ENCODE measurements at regions not wholly inside any gene's neighbourhood (a gene's known extent, or its start where the extent isn't known, plus 50 kb on each side); places are given as distances from the start of the nearest gene placed in this dataset.

GRCh38 chr1:199701726-199702125, 325.8 kb upstream of the NR5A2 start:
- no peak for DNase-seq (ENCODE audit: low read depth)

- DNase-seq (ENCODE audit: low read depth): no peak
Observed at GRCh38 chr1:199704231-199704630, 323.3 kb upstream of the NR5A2 start.

- no peak for DNase-seq (ENCODE audit: low read depth)
Observed at GRCh38 chr1:199705825-199706224, 321.7 kb upstream of the NR5A2 start.

GRCh38 chr1:199706826-199707606, 320.5 kb upstream of the NR5A2 start:
- no peak for DNase-seq (ENCODE audit: low read depth)

GRCh38 chr1:199710974-199711373, 316.5 kb upstream of the NR5A2 start:
- no peak for DNase-seq (ENCODE audit: low read depth)

- no peak for DNase-seq (ENCODE audit: low read depth)
Observed at GRCh38 chr1:199716729-199717128, 310.8 kb upstream of the NR5A2 start.

- no peak for DNase-seq (ENCODE audit: low read depth)
Observed at GRCh38 chr1:199719156-199719842, 308.2 kb upstream of the NR5A2 start.

- DNase-seq (ENCODE audit: low read depth): no peak
Observed at GRCh38 chr1:199720496-199720895, 307.0 kb upstream of the NR5A2 start.

- no peak for DNase-seq (ENCODE audit: low read depth)
Observed at GRCh38 chr1:199721001-199721400, 306.5 kb upstream of the NR5A2 start.

GRCh38 chr1:199723250-199723956, 304.1 kb upstream of the NR5A2 start:
- DNase-seq (ENCODE audit: low read depth): no peak

GRCh38 chr1:199724049-199724448, 303.5 kb upstream of the NR5A2 start:
- DNase-seq (ENCODE audit: low read depth): no peak

- no peak for DNase-seq (ENCODE audit: low read depth)
Observed at GRCh38 chr1:199725002-199725565, 302.4 kb upstream of the NR5A2 start.

GRCh38 chr1:199727682-199728081, 299.8 kb upstream of the NR5A2 start:
- DNase-seq (ENCODE audit: low read depth): no peak

- DNase-seq (ENCODE audit: low read depth): no peak
Observed at GRCh38 chr1:199728345-199728744, 299.2 kb upstream of the NR5A2 start.

GRCh38 chr1:199733125-199733524, 294.4 kb upstream of the NR5A2 start:
- no peak for DNase-seq (ENCODE audit: low read depth)

GRCh38 chr1:199734186-199734585, 293.3 kb upstream of the NR5A2 start:
- no peak for DNase-seq (ENCODE audit: low read depth)

- no peak for DNase-seq (ENCODE audit: low read depth)
Observed at GRCh38 chr1:199735660-199736059, 291.9 kb upstream of the NR5A2 start.

- no peak for DNase-seq (ENCODE audit: low read depth)
Observed at GRCh38 chr1:199736646-199737045, 290.9 kb upstream of the NR5A2 start.

GRCh38 chr1:199741586-199741985, 285.9 kb upstream of the NR5A2 start:
- no peak for DNase-seq (ENCODE audit: low read depth)

- DNase-seq (ENCODE audit: low read depth): peak; percentile 43
Observed at GRCh38 chr1:199742547-199742946, 285.0 kb upstream of the NR5A2 start.

- no peak for DNase-seq (ENCODE audit: low read depth)
Observed at GRCh38 chr1:199743227-199743626, 284.3 kb upstream of the NR5A2 start.

GRCh38 chr1:199746666-199747384, 280.7 kb upstream of the NR5A2 start:
- no peak for DNase-seq (ENCODE audit: low read depth)

Measured in HS-27A (cell line).